IPS-18c (cell line): ENCODE measurements at regions not wholly inside any gene's neighbourhood (a gene's known extent, or its start where the extent isn't known, plus 50 kb on each side); places are given as distances from the start of the nearest gene placed in this dataset.

Experiments used
- H3K4me3 ChIP-seq: 2 replicates; pipeline ENCODE4 v1.7.0; 2013; ENCODE audit warnings: low read depth, mild to moderate bottlenecking, low read length, moderate library complexity; ENCODE audit not compliant: insufficient read depth
- H3K9me3 ChIP-seq: one replicate; pipeline ENCODE4 v1.6.1; 2013; ENCODE audit warnings: mild to moderate bottlenecking, low read length, moderate library complexity; ENCODE audit not compliant: control insufficient read depth, insufficient read depth

- Histone ChIP-seq H3K9me3 (no peaks in the 10 kb centered on the region), H3K4me3 (no peak overlapping the region)
Measured at GRCh38 chr13:75231235-75231634, 250.7 kb downstream of the TBC1D4 start.

DNA sequence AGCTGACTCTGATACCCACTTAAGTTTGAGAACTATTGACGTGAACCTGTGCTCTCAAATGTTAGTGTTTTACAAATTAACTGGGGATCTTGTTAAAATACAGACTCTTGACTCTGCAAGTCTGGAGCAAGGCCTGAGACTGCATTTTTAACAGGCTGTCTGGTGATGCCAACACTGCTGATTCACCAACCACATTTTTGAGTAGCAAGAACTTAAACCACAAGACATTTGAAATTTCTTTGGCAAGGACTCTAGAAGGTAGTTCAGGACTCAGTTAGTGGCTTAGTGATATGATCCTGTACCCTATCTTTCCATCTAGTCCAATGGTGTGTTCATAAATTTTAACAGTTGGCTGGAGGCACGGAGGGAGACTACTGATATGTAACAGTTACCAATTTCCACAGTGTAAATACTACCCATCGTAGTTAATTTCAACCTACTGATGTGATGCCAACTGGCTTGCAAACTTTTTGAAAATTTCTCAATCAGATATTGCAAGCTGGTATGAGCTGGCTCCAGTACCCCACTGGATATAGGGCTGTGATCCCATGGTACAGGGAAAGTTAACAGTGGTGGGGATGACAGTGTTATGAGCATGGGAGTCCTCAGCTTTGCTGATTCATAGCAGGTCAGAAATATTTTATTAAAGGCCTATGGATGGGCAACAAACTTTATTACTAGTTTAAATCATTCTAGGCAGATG lies 255.1 kb downstream of the TBC1D4 start:
- H3K9me3 ChIP-seq = no peaks in the 10 kb centered on the region
- no peak overlapping the region for H3K4me3 ChIP-seq

GRCh38 chr13:75226092-75226491 lies 255.9 kb downstream of the TBC1D4 start:
- no peaks in the 10 kb centered on the region for H3K9me3 ChIP-seq
- no peak overlapping the region for H3K4me3 ChIP-seq

DNA sequence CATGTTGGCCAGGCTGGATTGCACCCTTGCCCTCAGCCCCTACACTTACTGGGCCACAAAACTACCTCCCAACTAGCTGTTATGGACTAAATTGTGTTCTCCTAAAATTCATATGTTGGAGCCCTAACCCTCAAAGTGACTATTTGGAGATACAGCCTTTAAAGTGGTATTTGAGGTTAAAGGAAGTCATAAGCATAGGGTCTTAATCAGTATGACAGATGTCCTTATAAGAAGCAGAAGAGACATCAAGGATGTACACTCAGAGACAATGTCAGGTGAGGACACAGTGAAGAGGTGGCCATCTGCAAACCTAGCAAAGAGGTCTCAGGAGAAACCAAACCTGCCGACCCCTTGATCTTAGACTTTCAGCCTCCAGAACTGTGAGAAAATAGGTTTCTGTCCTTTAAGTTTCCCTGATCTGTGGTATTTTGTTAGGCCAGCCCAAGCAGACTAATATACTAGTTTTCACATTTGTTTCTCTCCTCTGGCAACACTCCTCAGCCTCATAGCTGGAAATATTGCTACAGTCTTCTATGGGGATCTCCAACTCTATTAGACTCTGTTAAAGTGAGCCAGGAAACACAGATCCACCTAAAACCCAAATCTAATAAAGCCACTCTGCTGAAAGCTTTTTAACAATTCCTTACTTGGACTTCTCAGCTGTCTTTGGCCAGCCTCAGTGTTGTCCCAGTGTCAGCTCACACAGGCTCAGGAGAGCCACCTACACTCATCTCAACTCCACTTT lies 256.5 kb downstream of the TBC1D4 start:
- Histone ChIP-seq H3K4me3 (no peak overlapping the region), H3K9me3 (no peaks in the 10 kb centered on the region)

- Histone ChIP-seq H3K9me3 (no peaks in the 10 kb centered on the region), H3K4me3 (no peak overlapping the region)
Measured at GRCh38 chr13:75224053-75224742, 257.8 kb downstream of the TBC1D4 start.

DNA sequence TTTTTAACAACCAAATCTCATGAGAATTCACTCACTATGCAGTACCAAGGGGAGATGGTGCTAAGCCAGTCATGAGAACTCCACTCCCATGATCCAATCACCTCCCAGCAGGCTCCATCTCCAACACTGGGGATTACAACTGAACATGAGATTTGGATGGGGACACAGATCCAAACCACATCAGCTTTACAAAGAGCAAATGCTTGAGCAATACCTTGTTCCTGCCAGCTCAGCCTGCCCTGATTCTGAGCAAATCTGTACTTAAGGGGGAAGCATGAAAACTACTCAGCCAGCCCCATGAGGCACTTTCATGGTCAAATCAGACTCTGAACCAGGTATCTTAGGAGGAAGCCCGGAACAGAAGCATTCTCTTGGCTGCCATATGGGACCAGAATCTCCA lies 259.9 kb downstream of the TBC1D4 start:
- no peak overlapping the region for H3K4me3 ChIP-seq
- no peaks in the 10 kb centered on the region for H3K9me3 ChIP-seq

DNA sequence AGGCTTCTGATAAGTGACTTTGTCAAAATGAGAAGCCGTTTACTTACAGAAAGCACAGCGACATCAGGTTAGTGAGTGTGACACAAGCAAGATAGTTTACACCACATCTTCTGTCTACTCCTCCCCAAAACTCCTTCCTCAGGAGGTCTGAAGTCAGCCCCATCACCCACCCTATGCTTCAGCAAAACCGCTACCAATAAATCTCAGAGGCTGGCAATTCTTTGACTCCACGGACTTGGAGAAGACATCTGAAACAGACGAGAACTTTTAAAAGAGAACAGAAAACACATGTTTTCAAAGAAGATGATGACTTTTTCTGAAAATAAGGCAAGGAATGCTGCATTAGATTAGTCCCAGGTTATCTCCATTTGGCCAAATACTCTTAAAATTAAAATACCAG lies 261.1 kb downstream of the TBC1D4 start:
- Histone ChIP-seq H3K9me3 (no peaks in the 10 kb centered on the region), H3K4me3 (no peak overlapping the region)

GRCh38 chr13:75220238-75220542 lies 261.8 kb downstream of the TBC1D4 start:
- no peaks in the 10 kb centered on the region for H3K9me3 ChIP-seq

GRCh38 chr13:75219479-75220237 lies 262.3 kb downstream of the TBC1D4 start:
- H3K4me3 ChIP-seq = peak overlapping the region; percentile 32; the same call in 1 of the 2 replicates
- no peaks in the 10 kb centered on the region for H3K9me3 ChIP-seq

More at GRCh38 chr13:75220238-75220542, 261.8 kb downstream of the TBC1D4 start:
- H3K4me3 ChIP-seq = peak overlapping the region; percentile 15; the same call in 1 of the 2 replicates

GRCh38 chr13:75217949-75218348 lies 264.0 kb downstream of the TBC1D4 start:
- Histone ChIP-seq H3K9me3 (no peaks in the 10 kb centered on the region), H3K4me3 (no peak overlapping the region)

- no peak overlapping the region for H3K4me3 ChIP-seq
- H3K9me3 ChIP-seq = no peaks in the 10 kb centered on the region
Measured at GRCh38 chr13:75216038-75216437, 265.9 kb downstream of the TBC1D4 start.

DNA sequence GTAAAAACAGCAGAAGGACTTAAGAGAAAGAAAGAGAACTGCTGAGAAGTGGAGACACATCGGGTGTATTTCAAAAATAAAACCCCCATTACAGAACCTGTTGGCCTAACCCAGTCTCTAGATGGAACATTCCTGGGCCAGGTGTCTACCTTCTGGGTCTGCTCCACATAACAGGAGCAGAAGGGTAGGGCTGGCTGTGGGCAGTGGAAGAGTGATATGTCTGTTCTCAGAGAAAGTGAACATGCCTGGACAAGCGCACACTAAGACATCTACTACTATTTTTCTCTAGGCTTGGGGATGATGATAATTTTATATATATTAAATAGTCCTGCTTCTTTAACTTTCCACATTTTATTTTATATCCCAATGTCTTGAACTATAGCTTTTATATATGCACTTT lies 267.1 kb downstream of the TBC1D4 start:
- H3K4me3 ChIP-seq = no peak overlapping the region
- no peaks in the 10 kb centered on the region for H3K9me3 ChIP-seq

- peaks cover 8% of the 10 kb centered on the region for H3K9me3 ChIP-seq
- no peak overlapping the region for H3K4me3 ChIP-seq
Measured at GRCh38 chr13:75202981-75203380, 279.0 kb downstream of the TBC1D4 start.

- no peaks in the 10 kb centered on the region for H3K9me3 ChIP-seq
- H3K4me3 ChIP-seq = no peak overlapping the region
Measured at GRCh38 chr13:75197803-75198202, 284.2 kb downstream of the TBC1D4 start.

GRCh38 chr13:75196147-75196837 lies 285.7 kb downstream of the TBC1D4 start:
- Histone ChIP-seq H3K9me3 (no peaks in the 10 kb centered on the region), H3K4me3 (no peak overlapping the region)

GRCh38 chr13:75195495-75196146 lies 286.3 kb downstream of the TBC1D4 start:
- no peak overlapping the region for H3K4me3 ChIP-seq
- no peaks in the 10 kb centered on the region for H3K9me3 ChIP-seq
